ENCODE measurements at regions not wholly inside any gene's neighbourhood (a gene's known extent, or its start where the extent isn't known, plus 50 kb on each side); places are given as distances from the start of the nearest gene placed in this dataset.

- DNase-seq (ENCODE audit: low read depth) = no peak
These were observed 332.9 kb downstream of the NUAK1 start for GRCh38 chr12:105805730-105806399.

GRCh38 chr12:105806400-105806770, 332.4 kb downstream of the NUAK1 start:
- DNase-seq (ENCODE audit: low read depth) = no peak

- DNase-seq (ENCODE audit: low read depth) = no peak
These were observed 326.4 kb downstream of the NUAK1 start for GRCh38 chr12:105812366-105812765.

- DNase-seq (ENCODE audit: low read depth) = no peak
These were observed 325.6 kb downstream of the NUAK1 start for GRCh38 chr12:105813201-105813600.

- DNase-seq (ENCODE audit: low read depth) = no peak
These were observed 324.5 kb downstream of the NUAK1 start for GRCh38 chr12:105814283-105814682.

- no peak for DNase-seq (ENCODE audit: low read depth)
These were observed 319.2 kb downstream of the NUAK1 start for GRCh38 chr12:105819549-105819948.

GRCh38 chr12:105820429-105821125, 318.2 kb downstream of the NUAK1 start:
- peak; percentile 62 for DNase-seq (ENCODE audit: low read depth)

- DNase-seq (ENCODE audit: low read depth) = no peak
These were observed 316.3 kb downstream of the NUAK1 start for GRCh38 chr12:105822131-105823105.

- no peak for DNase-seq (ENCODE audit: low read depth)
These were observed 314.9 kb downstream of the NUAK1 start for GRCh38 chr12:105823810-105824209.

- DNase-seq (ENCODE audit: low read depth) = no peak
These were observed 313.6 kb downstream of the NUAK1 start for GRCh38 chr12:105825141-105825540.

- DNase-seq (ENCODE audit: low read depth) = no peak
These were observed 307.4 kb downstream of the NUAK1 start for GRCh38 chr12:105831372-105831771.

GRCh38 chr12:105832021-105832420, 306.7 kb downstream of the NUAK1 start:
- DNase-seq (ENCODE audit: low read depth) = no peak

- DNase-seq (ENCODE audit: low read depth) = no peak
These were observed 305.9 kb downstream of the NUAK1 start for GRCh38 chr12:105832806-105833205.

- DNase-seq (ENCODE audit: low read depth) = no peak
These were observed 304.3 kb downstream of the NUAK1 start for GRCh38 chr12:105834496-105834895.

GRCh38 chr12:105835580-105836241, 303.0 kb downstream of the NUAK1 start:
- no peak for DNase-seq (ENCODE audit: low read depth)

- no peak for DNase-seq (ENCODE audit: low read depth)
These were observed 302.5 kb downstream of the NUAK1 start for GRCh38 chr12:105836242-105836622.

- DNase-seq (ENCODE audit: low read depth) = no peak
These were observed 299.1 kb downstream of the NUAK1 start for GRCh38 chr12:105839629-105840127.

GRCh38 chr12:105840384-105840783, 298.4 kb downstream of the NUAK1 start:
- DNase-seq (ENCODE audit: low read depth) = no peak

- no peak for DNase-seq (ENCODE audit: low read depth)
These were observed 296.9 kb downstream of the NUAK1 start for GRCh38 chr12:105841840-105842239.

- DNase-seq (ENCODE audit: low read depth) = no peak
These were observed 295.2 kb downstream of the NUAK1 start for GRCh38 chr12:105843561-105843960.

GRCh38 chr12:105843986-105844760, 294.6 kb downstream of the NUAK1 start:
- no peak for DNase-seq (ENCODE audit: low read depth)

All from fibroblast of the conjunctiva (primary cell).